ENCODE measurements at regions not wholly inside any gene's neighbourhood (a gene's known extent, or its start where the extent isn't known, plus 50 kb on each side); places are given as distances from the start of the nearest gene placed in this dataset.

DNA sequence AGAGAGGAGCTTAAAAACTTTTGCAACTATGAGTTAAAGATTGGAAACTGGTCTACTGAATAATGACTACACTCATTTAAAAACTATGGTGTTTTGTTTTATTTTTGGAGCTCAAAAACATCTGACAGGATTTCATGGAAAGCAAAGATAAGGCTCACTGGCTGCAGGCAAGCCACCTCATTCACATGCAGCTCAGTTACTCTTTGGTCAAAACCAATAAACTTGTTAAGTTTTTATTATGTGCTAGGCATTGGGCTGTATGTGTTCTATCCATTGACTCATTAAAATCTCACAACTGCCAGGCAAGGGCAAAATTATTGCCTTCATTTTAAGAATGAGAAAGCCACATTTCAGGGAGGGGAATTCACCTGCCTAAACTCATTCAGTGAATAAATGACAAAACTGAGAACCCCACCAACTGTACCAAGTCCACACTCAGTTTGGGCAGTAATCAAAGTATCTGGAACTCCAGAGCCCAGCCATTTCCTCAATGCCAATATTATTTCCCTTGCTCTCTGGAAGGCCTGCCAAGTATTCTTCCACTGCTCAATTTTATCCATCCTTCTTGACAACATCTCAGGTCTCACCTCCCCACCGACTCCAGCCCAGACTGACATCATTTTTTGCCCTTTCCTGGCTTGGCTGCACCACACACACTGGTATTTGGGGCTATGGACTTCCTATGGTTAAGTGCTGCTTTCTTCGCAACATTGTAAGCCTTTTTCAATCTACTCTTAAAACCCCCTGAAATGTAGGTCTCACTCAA is 401.1 kb upstream of the NFIA start:
- Histone ChIP-seq H3K4me1 (ENCODE audit: low read length) (no peaks in the 10 kb centered on the region), H3K4me3 (ENCODE audit: low read length) (no peak overlapping the region), H3K27ac (ENCODE audit: low read length) (no peak overlapping the region), H4K20me1 (ENCODE audit: insufficient read depth, low read depth, low read length) (no peaks in the 10 kb centered on the region), H3K27me3 (ENCODE audit: low read length) (peaks cover 3% of the 10 kb centered on the region; the same call in 1 of the 2 replicates), H2AFZ (ENCODE audit: low read length) (no peak overlapping the region), H3K9me3 (ENCODE audit: low read length) (no peaks in the 10 kb centered on the region), H3K9ac (ENCODE audit: low read length) (no peak overlapping the region), H3K36me3 (ENCODE audit: insufficient read depth, low read length) (no peaks in the 10 kb centered on the region), H3K9me2 (replicated peaks; ENCODE audit: insufficient read depth, low read length) (no peaks in the 10 kb centered on the region), H3K4me2 (ENCODE audit: low read depth, low read length, poor library complexity, severe bottlenecking) (no peak overlapping the region), H3K79me2 (ENCODE audit: low read length) (no peaks in the 10 kb centered on the region)
- no peak for DNase-seq

DNA sequence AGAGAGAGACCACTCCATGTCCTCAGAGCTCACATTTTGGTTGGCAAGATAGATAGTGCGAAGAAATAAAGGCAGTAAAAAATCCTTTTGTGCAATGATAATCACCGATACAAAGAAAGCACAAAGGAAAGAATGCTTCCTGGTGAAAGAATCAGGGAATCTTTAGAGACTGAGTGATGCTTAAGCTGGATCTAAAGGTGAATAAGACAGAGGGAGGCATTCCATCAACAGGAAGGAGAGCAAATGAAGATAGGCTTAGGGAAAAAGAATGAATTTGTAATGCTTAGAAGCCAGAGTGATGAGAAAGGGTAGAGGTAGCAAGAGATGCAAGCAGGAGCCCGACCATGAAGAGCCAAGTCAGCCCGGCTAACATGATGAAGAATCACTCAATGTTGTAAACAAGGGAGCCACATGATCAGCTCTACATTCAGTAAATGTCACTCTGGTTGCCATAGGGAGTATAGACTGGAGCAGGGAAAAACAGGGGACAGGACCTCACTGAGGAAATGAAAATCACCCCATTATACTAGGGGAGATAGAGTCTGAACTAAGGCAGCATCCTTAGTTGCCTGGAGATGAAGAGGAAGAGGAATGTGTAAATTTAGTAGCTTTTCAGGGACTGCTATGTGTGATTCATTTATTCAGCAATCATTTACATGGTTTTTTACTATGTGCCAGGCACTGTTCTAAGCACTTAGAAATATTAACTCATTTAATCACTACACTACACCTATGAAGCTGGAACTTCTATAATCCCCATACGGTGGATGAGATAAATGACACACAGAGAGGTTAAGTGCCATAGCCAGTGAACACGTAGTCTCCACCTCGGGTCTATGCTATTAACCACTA is 402.6 kb upstream of the NFIA start:
- Histone ChIP-seq H3K4me2 (ENCODE audit: low read depth, low read length, poor library complexity, severe bottlenecking) (no peak overlapping the region), H3K36me3 (ENCODE audit: insufficient read depth, low read length) (no peaks in the 10 kb centered on the region), H3K27me3 (ENCODE audit: low read length) (peaks cover 3% of the 10 kb centered on the region; the same call in 1 of the 2 replicates), H2AFZ (ENCODE audit: low read length) (no peak overlapping the region), H3K9me3 (ENCODE audit: low read length) (no peaks in the 10 kb centered on the region), H3K4me3 (ENCODE audit: low read length) (no peak overlapping the region), H3K27ac (ENCODE audit: low read length) (no peak overlapping the region), H3K79me2 (ENCODE audit: low read length) (no peaks in the 10 kb centered on the region), H3K4me1 (ENCODE audit: low read length) (no peaks in the 10 kb centered on the region), H4K20me1 (ENCODE audit: insufficient read depth, low read depth, low read length) (no peaks in the 10 kb centered on the region), H3K9me2 (replicated peaks; ENCODE audit: insufficient read depth, low read length) (no peaks in the 10 kb centered on the region), H3K9ac (ENCODE audit: low read length) (no peak overlapping the region)
- no peak for DNase-seq

DNA sequence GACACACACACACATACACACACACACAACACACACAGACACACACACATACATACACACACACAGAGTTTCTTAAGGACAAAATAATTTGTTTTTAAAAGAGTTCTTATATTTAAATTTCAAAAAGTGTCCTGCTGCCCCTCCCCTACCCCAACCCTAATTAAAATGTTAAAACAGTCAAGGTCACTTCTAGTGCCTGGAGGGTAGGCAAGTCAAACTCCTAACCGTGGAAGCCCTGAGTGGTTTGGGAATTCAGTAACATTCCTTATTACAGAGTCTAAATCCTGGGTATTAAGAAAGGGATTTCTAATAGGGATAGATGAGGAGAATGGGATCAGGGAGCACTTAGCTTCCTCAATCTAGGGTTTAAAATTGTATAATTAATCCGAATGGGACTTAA is 403.6 kb upstream of the NFIA start:
- no peaks in the 10 kb centered on the region for H3K79me2 ChIP-seq (ENCODE audit: low read length)
- no peaks in the 10 kb centered on the region for H3K9me3 ChIP-seq (ENCODE audit: low read length)
- no peak overlapping the region for H3K4me2 ChIP-seq (ENCODE audit: low read depth, low read length, poor library complexity, severe bottlenecking)
- no peaks in the 10 kb centered on the region for H3K36me3 ChIP-seq (ENCODE audit: insufficient read depth, low read length)
- H3K27ac ChIP-seq (ENCODE audit: low read length), result no peak overlapping the region
- H3K4me3 ChIP-seq (ENCODE audit: low read length), result no peak overlapping the region
- DNase-seq, result no peak
- no peaks in the 10 kb centered on the region for H3K9me2 ChIP-seq (replicated peaks; ENCODE audit: insufficient read depth, low read length)
- no peak overlapping the region for H2AFZ ChIP-seq (ENCODE audit: low read length)
- H3K4me1 ChIP-seq (ENCODE audit: low read length), result no peaks in the 10 kb centered on the region
- H3K27me3 ChIP-seq (ENCODE audit: low read length), result peaks cover 3% of the 10 kb centered on the region; the same call in 1 of the 2 replicates
- H3K9ac ChIP-seq (ENCODE audit: low read length), result no peak overlapping the region
- H4K20me1 ChIP-seq (ENCODE audit: insufficient read depth, low read depth, low read length), result no peaks in the 10 kb centered on the region

DNA sequence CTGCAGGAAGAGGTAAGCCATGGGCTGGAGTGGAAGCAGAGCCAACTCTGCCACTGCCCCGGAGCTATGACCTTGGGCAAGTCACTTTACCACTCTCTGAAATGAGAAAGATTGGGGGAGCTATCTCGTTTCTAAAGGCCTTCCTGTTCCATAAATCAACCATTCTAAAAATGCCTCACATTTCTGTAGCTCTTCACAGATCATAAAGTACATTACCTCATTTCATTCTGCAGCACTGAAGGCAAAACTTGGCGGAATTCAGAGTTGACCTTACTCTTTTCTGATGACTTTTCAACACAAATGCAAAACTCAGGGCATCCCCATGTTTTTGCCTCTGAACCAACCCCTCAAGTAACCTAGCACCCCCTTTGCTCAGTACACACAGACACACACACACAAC is 404.0 kb upstream of the NFIA start:
- H3K4me3 ChIP-seq (ENCODE audit: low read length), result no peak overlapping the region
- H3K9me3 ChIP-seq (ENCODE audit: low read length), result no peaks in the 10 kb centered on the region
- no peaks in the 10 kb centered on the region for H3K4me1 ChIP-seq (ENCODE audit: low read length)
- H3K27ac ChIP-seq (ENCODE audit: low read length), result no peak overlapping the region
- H3K36me3 ChIP-seq (ENCODE audit: insufficient read depth, low read length), result no peaks in the 10 kb centered on the region
- H3K79me2 ChIP-seq (ENCODE audit: low read length), result no peaks in the 10 kb centered on the region
- H4K20me1 ChIP-seq (ENCODE audit: insufficient read depth, low read depth, low read length), result no peaks in the 10 kb centered on the region
- no peak overlapping the region for H2AFZ ChIP-seq (ENCODE audit: low read length)
- H3K27me3 ChIP-seq (ENCODE audit: low read length), result peaks cover 3% of the 10 kb centered on the region; the same call in 1 of the 2 replicates
- DNase-seq, result no peak
- H3K9ac ChIP-seq (ENCODE audit: low read length), result no peak overlapping the region
- H3K4me2 ChIP-seq (ENCODE audit: low read depth, low read length, poor library complexity, severe bottlenecking), result no peak overlapping the region
- no peaks in the 10 kb centered on the region for H3K9me2 ChIP-seq (replicated peaks; ENCODE audit: insufficient read depth, low read length)

DNA sequence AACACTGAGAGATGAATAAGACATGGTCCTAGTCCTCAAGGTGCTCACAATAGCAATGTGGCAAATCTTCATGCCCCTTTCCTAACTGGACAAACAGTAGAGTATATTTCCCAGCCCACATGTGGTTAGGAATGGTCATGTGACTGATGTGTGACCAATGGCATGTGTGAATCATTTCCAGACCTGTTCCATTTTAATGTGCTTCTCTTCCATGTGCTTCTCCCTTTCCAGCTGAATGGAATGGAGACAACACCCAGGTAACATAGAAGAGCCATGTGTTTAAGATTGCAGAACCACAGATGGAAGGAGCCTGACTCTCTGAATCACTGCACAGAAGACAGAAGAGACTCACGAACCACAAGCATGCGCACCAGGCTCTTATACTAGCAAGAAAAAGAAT is 409.9 kb upstream of the NFIA start:
- DNase-seq, result no peak
- no peaks in the 10 kb centered on the region for H3K36me3 ChIP-seq (ENCODE audit: insufficient read depth, low read length)
- no peaks in the 10 kb centered on the region for H3K79me2 ChIP-seq (ENCODE audit: low read length)
- no peak overlapping the region for H2AFZ ChIP-seq (ENCODE audit: low read length)
- no peaks in the 10 kb centered on the region for H3K4me1 ChIP-seq (ENCODE audit: low read length)
- no peak overlapping the region for H3K27ac ChIP-seq (ENCODE audit: low read length)
- no peaks in the 10 kb centered on the region for H4K20me1 ChIP-seq (ENCODE audit: insufficient read depth, low read depth, low read length)
- no peaks in the 10 kb centered on the region for H3K27me3 ChIP-seq (ENCODE audit: low read length)
- no peak overlapping the region for H3K4me2 ChIP-seq (ENCODE audit: low read depth, low read length, poor library complexity, severe bottlenecking)
- no peak overlapping the region for H3K9ac ChIP-seq (ENCODE audit: low read length)
- no peaks in the 10 kb centered on the region for H3K9me3 ChIP-seq (ENCODE audit: low read length)
- H3K9me2 ChIP-seq (replicated peaks; ENCODE audit: insufficient read depth, low read length), result no peaks in the 10 kb centered on the region
- H3K4me3 ChIP-seq (ENCODE audit: low read length), result no peak overlapping the region

DNA sequence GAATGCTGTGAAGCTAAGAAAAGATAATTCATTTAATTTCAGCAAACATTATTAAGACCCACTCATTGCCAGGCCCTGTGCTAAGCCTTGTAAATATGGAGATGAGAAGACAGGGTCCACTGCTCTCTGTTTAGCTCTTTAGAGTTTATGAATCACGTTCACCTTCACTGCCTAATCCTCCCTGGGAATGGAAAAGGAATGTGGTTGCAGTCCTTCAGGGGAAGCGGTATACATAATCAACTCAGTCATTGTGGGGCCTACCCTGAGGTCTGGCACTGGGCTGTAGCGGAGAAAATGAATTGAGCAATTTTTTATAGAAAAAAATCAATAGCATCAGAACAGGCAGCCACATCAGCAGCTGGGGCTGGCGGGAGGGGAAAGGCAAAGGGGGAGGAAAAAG is 412.1 kb upstream of the NFIA start:
- no peaks in the 10 kb centered on the region for H3K4me1 ChIP-seq (ENCODE audit: low read length)
- DNase-seq, result no peak
- H3K27ac ChIP-seq (ENCODE audit: low read length), result no peak overlapping the region
- no peak overlapping the region for H3K9ac ChIP-seq (ENCODE audit: low read length)
- H3K9me3 ChIP-seq (ENCODE audit: low read length), result no peaks in the 10 kb centered on the region
- H3K4me2 ChIP-seq (ENCODE audit: low read depth, low read length, poor library complexity, severe bottlenecking), result no peak overlapping the region
- no peak overlapping the region for H3K4me3 ChIP-seq (ENCODE audit: low read length)
- H3K27me3 ChIP-seq (ENCODE audit: low read length), result no peaks in the 10 kb centered on the region
- no peaks in the 10 kb centered on the region for H4K20me1 ChIP-seq (ENCODE audit: insufficient read depth, low read depth, low read length)
- H3K9me2 ChIP-seq (replicated peaks; ENCODE audit: insufficient read depth, low read length), result no peaks in the 10 kb centered on the region
- H3K79me2 ChIP-seq (ENCODE audit: low read length), result no peaks in the 10 kb centered on the region
- H3K36me3 ChIP-seq (ENCODE audit: insufficient read depth, low read length), result no peaks in the 10 kb centered on the region
- H2AFZ ChIP-seq (ENCODE audit: low read length), result no peak overlapping the region

DNA sequence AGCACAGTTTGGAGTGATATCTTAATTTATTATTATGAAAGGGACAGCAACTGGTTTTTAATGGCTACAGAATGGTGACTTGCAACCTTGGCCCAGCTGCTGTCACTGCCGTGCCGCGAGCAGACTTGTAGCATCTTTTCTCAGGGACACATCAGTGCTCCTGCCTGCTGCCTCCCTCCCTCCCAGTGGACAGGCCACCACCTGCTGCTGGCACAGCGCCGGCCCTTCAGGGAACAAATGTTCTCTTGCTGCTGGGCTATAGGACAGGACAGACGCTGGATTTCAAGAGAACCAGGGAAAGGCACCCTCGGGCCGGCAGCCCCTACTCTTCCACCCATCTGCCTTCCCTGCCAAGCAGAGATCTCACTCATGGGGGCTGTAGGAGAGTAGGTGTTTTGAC is 413.8 kb upstream of the NFIA start:
- Histone ChIP-seq H3K4me2 (ENCODE audit: low read depth, low read length, poor library complexity, severe bottlenecking) (no peak overlapping the region), H2AFZ (ENCODE audit: low read length) (no peak overlapping the region), H3K4me3 (ENCODE audit: low read length) (no peak overlapping the region), H3K9me3 (ENCODE audit: low read length) (no peaks in the 10 kb centered on the region), H4K20me1 (ENCODE audit: insufficient read depth, low read depth, low read length) (no peaks in the 10 kb centered on the region), H3K9ac (ENCODE audit: low read length) (no peak overlapping the region), H3K9me2 (replicated peaks; ENCODE audit: insufficient read depth, low read length) (no peaks in the 10 kb centered on the region), H3K27me3 (ENCODE audit: low read length) (no peaks in the 10 kb centered on the region), H3K36me3 (ENCODE audit: insufficient read depth, low read length) (no peaks in the 10 kb centered on the region), H3K79me2 (ENCODE audit: low read length) (no peaks in the 10 kb centered on the region), H3K27ac (ENCODE audit: low read length) (no peak overlapping the region), H3K4me1 (ENCODE audit: low read length) (no peaks in the 10 kb centered on the region)
- no peak for DNase-seq

DNA sequence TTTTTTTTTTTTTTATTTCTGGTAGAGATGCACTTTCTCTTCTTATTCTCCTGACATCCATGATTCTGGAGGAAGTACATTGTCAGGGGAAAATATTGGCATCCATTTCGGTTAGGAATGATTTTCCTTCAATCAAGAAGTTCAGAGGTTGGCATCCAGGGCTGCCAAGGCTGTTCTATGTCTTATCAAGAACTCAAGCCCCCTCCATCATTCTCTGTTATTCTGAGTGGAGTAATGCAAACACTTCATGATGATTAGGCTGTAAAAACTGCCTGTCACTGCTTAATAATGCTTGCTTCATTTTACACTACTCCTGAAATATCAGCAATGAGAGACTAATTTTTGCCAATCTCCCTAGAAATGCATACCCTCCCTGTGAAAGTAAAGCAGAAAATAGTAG is 417.1 kb upstream of the NFIA start:
- no peak overlapping the region for H3K4me2 ChIP-seq (ENCODE audit: low read depth, low read length, poor library complexity, severe bottlenecking)
- peak; percentile 4 for DNase-seq
- no peaks in the 10 kb centered on the region for H3K9me3 ChIP-seq (ENCODE audit: low read length)
- no peaks in the 10 kb centered on the region for H3K9me2 ChIP-seq (replicated peaks; ENCODE audit: insufficient read depth, low read length)
- no peaks in the 10 kb centered on the region for H3K36me3 ChIP-seq (ENCODE audit: insufficient read depth, low read length)
- H3K27ac ChIP-seq (ENCODE audit: low read length), result no peak overlapping the region
- H4K20me1 ChIP-seq (ENCODE audit: insufficient read depth, low read depth, low read length), result no peaks in the 10 kb centered on the region
- no peak overlapping the region for H2AFZ ChIP-seq (ENCODE audit: low read length)
- no peak overlapping the region for H3K4me3 ChIP-seq (ENCODE audit: low read length)
- H3K79me2 ChIP-seq (ENCODE audit: low read length), result no peaks in the 10 kb centered on the region
- H3K27me3 ChIP-seq (ENCODE audit: low read length), result no peaks in the 10 kb centered on the region
- H3K9ac ChIP-seq (ENCODE audit: low read length), result no peak overlapping the region
- no peaks in the 10 kb centered on the region for H3K4me1 ChIP-seq (ENCODE audit: low read length)

Data from Karpas-422 (cell line).